Spleen (tissue), 11 donors: ENCODE measurements at regions not wholly inside any gene's neighbourhood (a gene's known extent, or its start where the extent isn't known, plus 50 kb on each side); places are given as distances from the start of the nearest gene placed in this dataset.

Experiments
- DNase-seq: peaks from one replicate; pipeline ENCODE4 v3.0.0-alpha.2; 2020
- H3K27ac ChIP-seq, 8 donors: fragments of 200-600 bp; sonication (generic) in 7 of 8; 1 replicate in 4 of 8; 2 replicates in 4 of 8; pipeline versions ENCODE4 v1.5.0 to v1.8.0; 2016 to 2021; ENCODE audit warnings: inconsistent platforms in 4 of 8, mild to moderate bottlenecking in 4 of 8, moderate library complexity in 1 of 8
- H3K27me3 ChIP-seq, 7 donors: fragments of 200-600 bp; sonication (generic) in 6 of 7; replicated peaks in 1 of 7; 1 replicate in 4 of 7; 2 replicates in 3 of 7; pipeline versions ENCODE4 v1.5.0 to v1.8.0; 2016 to 2021; ENCODE audit warnings: inconsistent platforms in 3 of 7, mild to moderate bottlenecking in 1 of 7
- H3K36me3 ChIP-seq, 6 donors: fragments of 200-600 bp; sonication (generic) in 5 of 6; 1 replicate in 4 of 6; 2 replicates in 2 of 6; pipeline versions ENCODE4 v1.5.0 to v1.8.0; 2016 to 2021; ENCODE audit warnings: inconsistent platforms in 2 of 6
- H3K4me1 ChIP-seq, 6 donors: fragments of 200-600 bp; sonication (generic) in 5 of 6; 1 replicate in 3 of 6; 2 replicates in 3 of 6; pipeline versions ENCODE4 v1.5.0 to v1.8.0; 2016 to 2021; ENCODE audit warnings: inconsistent platforms in 3 of 6
- H3K4me3 ChIP-seq, 8 donors: fragments of 200-600 bp; sonication (generic) in 7 of 8; 1 replicate in 4 of 8; 2 replicates in 4 of 8; pipeline versions ENCODE4 v1.5.0 to v1.8.0; 2016 to 2021; ENCODE audit warnings: inconsistent platforms in 4 of 8, mild to moderate bottlenecking in 4 of 8, moderate library complexity in 2 of 8
- H3K9me3 ChIP-seq, 8 donors: fragments of 200-600 bp; sonication (generic) in 7 of 8; 1 replicate in 4 of 8; 2 replicates in 4 of 8; pipeline versions ENCODE4 v1.5.0 to v1.8.0; 2016 to 2021; ENCODE audit warnings: inconsistent platforms in 4 of 8
- CTCF ChIP-seq, 11 experiments: fragments of 200-600 bp in 7 of 11; fragments of 450-650 bp in 4 of 11; sonication (generic) in 4 of 11; IDR thresholded peaks in 8 of 11; conservative IDR thresholded peaks in 3 of 11; 1 replicate in 7 of 11; 2 replicates in 4 of 11; pipeline versions ENCODE4 v1.4.0 to v1.8.0; 2016 to 2021; ENCODE audit warnings: antibody characterized with exemption in 11 of 11, inconsistent platforms in 4 of 11, mild to moderate bottlenecking in 1 of 11
- POLR2A ChIP-seq, 3 donors: fragments of 450-650 bp; IDR thresholded peaks; one replicate each; pipeline ENCODE4 v1.5.1; 2017; ENCODE audit warnings: antibody characterized with exemption in 3 of 3, mild to moderate bottlenecking in 1 of 3
- POLR2AphosphoS5 ChIP-seq, 3 donors: sonication (generic); formaldehyde crosslinking; IDR thresholded peaks; one replicate each; pipeline ENCODE4 v1.5.1; 2017; ENCODE audit warnings: antibody characterized with exemption in 3 of 3
- WGBS, 5 donors: extraction: QIAGEN DNeasy Blood & Tissue Kit in 3 of 5; methylation state at CpG; one replicate each; pipeline versions ENCODE4 v1.1.5 to v1.1.7; 2013 to 2018; 5-methylcytosine and 5-hydroxymethylcytosine counted together
- intact Hi-C: fragments of 100-400 bp; cut with DNase I; formaldehyde crosslinking; loops from one replicate; pipeline ENCODE4 v1.15.0; 2023; ENCODE audit warnings: low total_unique reads
- donor health status: healthy with polysubstance abuse.
- donor health status: DM: no; HTN: no; CAD: no; lungs with moderate emphysema.
- donor health status: DM: no; HTN: no; CAD: no.
- donor health status: Bipolar disorder and iron deficiency.
- donor health status: healthy.
- donor health status: DM: no; HTN: no; CAD: no.
- donor health status: DM: yes; HTN: yes; CAD: no.

GRCh38 chr2:81436256-81436655 is 1131.7 kb upstream of the LRRTM1 start:
- no peaks in the 10 kb centered on the region for H3K4me1 ChIP-seq
- intact Hi-C loops: no loop called here
- H3K27me3 ChIP-seq: no peaks in the 10 kb centered on the region
- H3K4me3 ChIP-seq: no peak overlapping the region
- 76 to 82% (median 79%) methylated on average over 6 of the region's 6 CpGs for WGBS, 5 donors
- H3K9me3 ChIP-seq: peaks cover 0 to 14% (median 5%) of the 10 kb centered on the region in 8 donors
- H3K27ac ChIP-seq: no peak overlapping the region
- no peaks in the 10 kb centered on the region for H3K36me3 ChIP-seq
- no peak for TF ChIP-seq CTCF (IDR thresholded peaks at IDR 0.05 in 8 of 11, conservative IDR thresholded peaks at IDR 0.05 in 3 of 11)
- no peak for TF ChIP-seq POLR2AphosphoS5 (IDR thresholded peaks at IDR 0.05)
- no peak for TF ChIP-seq POLR2A (IDR thresholded peaks at IDR 0.05)
- no peak for DNase-seq

- no peak for DNase-seq
- Histone ChIP-seq H3K4me3 (no peak overlapping the region), H3K27ac (no peak overlapping the region), H3K27me3 (no peaks in the 10 kb centered on the region), H3K4me1 (no peaks in the 10 kb centered on the region), H3K9me3 (peaks cover 0 to 28% (median under 1%) of the 10 kb centered on the region in 8 donors), H3K36me3 (no peaks in the 10 kb centered on the region)
- 63 to 89% (median 85%) methylated on average over 3 of the region's 3 CpGs for WGBS, 5 donors
- TF ChIP-seq POLR2A (IDR thresholded peaks at IDR 0.05) (no peak), POLR2AphosphoS5 (IDR thresholded peaks at IDR 0.05) (no peak), CTCF (IDR thresholded peaks at IDR 0.05 in 8 of 11, conservative IDR thresholded peaks at IDR 0.05 in 3 of 11) (no peak)
- intact Hi-C loops: no loop called here
Measured at GRCh38 chr2:81412681-81413080, 1108.1 kb upstream of the LRRTM1 start.

- intact Hi-C loops: no loop called here
- H3K36me3 ChIP-seq: no peaks in the 10 kb centered on the region
- TF ChIP-seq POLR2AphosphoS5 (IDR thresholded peaks at IDR 0.05) (no peak), CTCF (IDR thresholded peaks at IDR 0.05 in 8 of 11, conservative IDR thresholded peaks at IDR 0.05 in 3 of 11) (no peak), POLR2A (IDR thresholded peaks at IDR 0.05) (no peak)
- no peaks in the 10 kb centered on the region for H3K4me1 ChIP-seq
- WGBS, 5 donors: 64 to 94% (median 92%) methylated on average over 2 of the region's 2 CpGs
- H3K27me3 ChIP-seq: no peaks in the 10 kb centered on the region
- no peak overlapping the region for H3K27ac ChIP-seq
- DNase-seq: no peak
- H3K4me3 ChIP-seq: no peak overlapping the region
- H3K9me3 ChIP-seq: peaks cover 0 to 23% (median 9%) of the 10 kb centered on the region in 8 donors
Measured at GRCh38 chr2:81403508-81403907, 1099.0 kb upstream of the LRRTM1 start.

GRCh38 chr2:81396417-81397019 is 1092.0 kb upstream of the LRRTM1 start:
- WGBS, 5 donors: 90 to 97% (median 94%) methylated on average over 4 of the region's 4 CpGs
- intact Hi-C loops: no loop called here

More at GRCh38 chr2:81396417-81397019, 1092.0 kb upstream of the LRRTM1 start:
- H3K27ac ChIP-seq: no peak overlapping the region
- H3K4me1 ChIP-seq: no peaks in the 10 kb centered on the region
- H3K4me3 ChIP-seq: no peak overlapping the region
- TF ChIP-seq POLR2AphosphoS5 (IDR thresholded peaks at IDR 0.05): no peak
- no peak for TF ChIP-seq CTCF (IDR thresholded peaks at IDR 0.05 in 8 of 11, conservative IDR thresholded peaks at IDR 0.05 in 3 of 11)
- no peak for TF ChIP-seq POLR2A (IDR thresholded peaks at IDR 0.05)
- no peak for DNase-seq
- no peaks in the 10 kb centered on the region for H3K36me3 ChIP-seq
- peaks cover 0 to 21% (median 14%) of the 10 kb centered on the region in 8 donors for H3K9me3 ChIP-seq
- no peaks in the 10 kb centered on the region for H3K27me3 ChIP-seq
